ENCODE measurements at regions not wholly inside any gene's neighbourhood (a gene's known extent, or its start where the extent isn't known, plus 50 kb on each side); places are given as distances from the start of the nearest gene placed in this dataset.

DNA sequence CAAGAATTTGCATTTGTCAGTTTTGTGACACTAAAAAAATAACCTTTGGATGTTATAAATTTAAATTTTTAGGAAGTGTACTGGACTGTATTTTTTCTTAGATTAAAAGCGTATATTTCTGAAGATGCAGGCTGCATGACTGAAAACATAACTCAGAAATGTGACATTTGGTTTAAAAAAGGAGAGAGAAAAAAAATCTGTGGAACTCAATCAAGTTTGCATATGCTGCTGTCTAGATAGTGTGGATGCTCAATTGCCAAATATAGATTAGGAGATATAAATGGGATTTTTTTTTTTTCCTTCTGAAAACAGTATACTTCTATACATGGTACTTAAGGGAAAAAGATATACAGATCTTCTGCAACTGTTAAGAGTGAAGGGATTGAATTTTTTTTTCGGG lies 402.3 kb downstream of the TAF11L14 start:
- ChIA-PET POLR2A (no interaction called here), CTCF (no interaction called here)
- Histone ChIP-seq H3K4me3 (ENCODE audit: low read depth in 2 of 2, low read length in 2 of 2) (no peak overlapping the region), H3K9me3 (ENCODE audit: control insufficient read depth, insufficient read depth, low read depth, low read length) (no peaks in the 10 kb centered on the region), H3K27ac (ENCODE audit: low read length) (no peak overlapping the region), H3K36me3 (ENCODE audit: control insufficient read depth, insufficient read depth, low read length) (no peaks in the 10 kb centered on the region), H3K27me3 (ENCODE audit: control insufficient read depth, insufficient read depth, low read length) (no peaks in the 10 kb centered on the region), H3K4me1 (ENCODE audit: control insufficient read depth, insufficient read depth, low read length) (no peaks in the 10 kb centered on the region)
- ATAC-seq (no peak), DNase-seq (ENCODE audit: low read depth, low spot score) (no peak)
- TF ChIP-seq, protein P1, sequence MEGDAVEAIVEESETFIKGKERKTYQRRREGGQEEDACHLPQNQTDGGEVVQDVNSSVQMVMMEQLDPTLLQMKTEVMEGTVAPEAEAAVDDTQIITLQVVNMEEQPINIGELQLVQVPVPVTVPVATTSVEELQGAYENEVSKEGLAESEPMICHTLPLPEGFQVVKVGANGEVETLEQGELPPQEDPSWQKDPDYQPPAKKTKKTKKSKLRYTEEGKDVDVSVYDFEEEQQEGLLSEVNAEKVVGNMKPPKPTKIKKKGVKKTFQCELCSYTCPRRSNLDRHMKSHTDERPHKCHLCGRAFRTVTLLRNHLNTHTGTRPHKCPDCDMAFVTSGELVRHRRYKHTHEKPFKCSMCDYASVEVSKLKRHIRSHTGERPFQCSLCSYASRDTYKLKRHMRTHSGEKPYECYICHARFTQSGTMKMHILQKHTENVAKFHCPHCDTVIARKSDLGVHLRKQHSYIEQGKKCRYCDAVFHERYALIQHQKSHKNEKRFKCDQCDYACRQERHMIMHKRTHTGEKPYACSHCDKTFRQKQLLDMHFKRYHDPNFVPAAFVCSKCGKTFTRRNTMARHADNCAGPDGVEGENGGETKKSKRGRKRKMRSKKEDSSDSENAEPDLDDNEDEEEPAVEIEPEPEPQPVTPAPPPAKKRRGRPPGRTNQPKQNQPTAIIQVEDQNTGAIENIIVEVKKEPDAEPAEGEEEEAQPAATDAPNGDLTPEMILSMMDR (IDR thresholded peaks at IDR 0.05), result no peak
- TF ChIP-seq, protein P2, sequence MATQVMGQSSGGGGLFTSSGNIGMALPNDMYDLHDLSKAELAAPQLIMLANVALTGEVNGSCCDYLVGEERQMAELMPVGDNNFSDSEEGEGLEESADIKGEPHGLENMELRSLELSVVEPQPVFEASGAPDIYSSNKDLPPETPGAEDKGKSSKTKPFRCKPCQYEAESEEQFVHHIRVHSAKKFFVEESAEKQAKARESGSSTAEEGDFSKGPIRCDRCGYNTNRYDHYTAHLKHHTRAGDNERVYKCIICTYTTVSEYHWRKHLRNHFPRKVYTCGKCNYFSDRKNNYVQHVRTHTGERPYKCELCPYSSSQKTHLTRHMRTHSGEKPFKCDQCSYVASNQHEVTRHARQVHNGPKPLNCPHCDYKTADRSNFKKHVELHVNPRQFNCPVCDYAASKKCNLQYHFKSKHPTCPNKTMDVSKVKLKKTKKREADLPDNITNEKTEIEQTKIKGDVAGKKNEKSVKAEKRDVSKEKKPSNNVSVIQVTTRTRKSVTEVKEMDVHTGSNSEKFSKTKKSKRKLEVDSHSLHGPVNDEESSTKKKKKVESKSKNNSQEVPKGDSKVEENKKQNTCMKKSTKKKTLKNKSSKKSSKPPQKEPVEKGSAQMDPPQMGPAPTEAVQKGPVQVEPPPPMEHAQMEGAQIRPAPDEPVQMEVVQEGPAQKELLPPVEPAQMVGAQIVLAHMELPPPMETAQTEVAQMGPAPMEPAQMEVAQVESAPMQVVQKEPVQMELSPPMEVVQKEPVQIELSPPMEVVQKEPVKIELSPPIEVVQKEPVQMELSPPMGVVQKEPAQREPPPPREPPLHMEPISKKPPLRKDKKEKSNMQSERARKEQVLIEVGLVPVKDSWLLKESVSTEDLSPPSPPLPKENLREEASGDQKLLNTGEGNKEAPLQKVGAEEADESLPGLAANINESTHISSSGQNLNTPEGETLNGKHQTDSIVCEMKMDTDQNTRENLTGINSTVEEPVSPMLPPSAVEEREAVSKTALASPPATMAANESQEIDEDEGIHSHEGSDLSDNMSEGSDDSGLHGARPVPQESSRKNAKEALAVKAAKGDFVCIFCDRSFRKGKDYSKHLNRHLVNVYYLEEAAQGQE (IDR thresholded peaks at IDR 0.05; ENCODE audit: insufficient read depth in 1 of 2, low read depth in 2 of 2, low read length in 1 of 2), result no peak
- TF ChIP-seq POLR2AphosphoS5 (IDR thresholded peaks at IDR 0.05; ENCODE audit: low read depth, low read length) (no peak), SIN3A (IDR thresholded peaks at IDR 0.05; ENCODE audit: borderline replicate concordance, insufficient read depth, low read depth, low read length) (no peak), TCF7L2 (IDR thresholded peaks at IDR 0.05; ENCODE audit: low read depth, low read length) (no peak)
- intact Hi-C loops (cut with micrococcal nuclease; ENCODE audit: unreplicated experiment) (no loop called here), in situ Hi-C loops (cut with HindIII; ENCODE audit: low pct_unique_long_range_greater_than_20kb, low sequenced_read_pairs) (no loop called here)
- BruUV-seq (replicated peaks), result no TSS peak

DNA sequence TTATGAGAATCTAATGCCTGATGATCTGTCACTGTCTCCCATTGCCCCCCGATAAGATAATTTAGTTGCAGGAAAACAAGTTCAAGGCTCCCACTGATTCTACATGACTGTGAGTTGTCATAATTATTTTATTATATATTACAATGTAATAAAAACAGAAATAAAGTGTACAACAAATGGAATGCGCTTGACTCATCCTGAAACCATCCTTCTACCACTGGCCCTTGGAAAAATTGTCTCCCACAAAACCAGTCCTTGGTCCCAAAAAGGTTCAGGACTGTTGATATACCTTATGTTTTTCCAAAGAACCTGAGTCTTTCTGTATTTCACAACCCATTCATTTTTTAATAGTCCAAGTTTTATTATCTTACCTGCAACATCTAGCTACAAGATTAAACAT lies 403.5 kb downstream of the TAF11L14 start:
- intact Hi-C loops (cut with micrococcal nuclease; ENCODE audit: unreplicated experiment) (no loop called here), in situ Hi-C loops (cut with HindIII; ENCODE audit: low pct_unique_long_range_greater_than_20kb, low sequenced_read_pairs) (no loop called here)
- no peak overlapping the region for H3K27ac ChIP-seq (ENCODE audit: low read length)
- POLR2A ChIA-PET, result no interaction called here
- no peaks in the 10 kb centered on the region for H3K36me3 ChIP-seq (ENCODE audit: control insufficient read depth, insufficient read depth, low read length)
- no peak for TF ChIP-seq POLR2AphosphoS5 (IDR thresholded peaks at IDR 0.05; ENCODE audit: low read depth, low read length)
- TF ChIP-seq, protein P2 (IDR thresholded peaks at IDR 0.05; ENCODE audit: insufficient read depth in 1 of 2, low read depth in 2 of 2, low read length in 1 of 2), result no peak
- TF ChIP-seq TCF7L2 (IDR thresholded peaks at IDR 0.05; ENCODE audit: low read depth, low read length), result no peak
- TF ChIP-seq, protein P1 (IDR thresholded peaks at IDR 0.05), result no peak
- no peak for TF ChIP-seq SIN3A (IDR thresholded peaks at IDR 0.05; ENCODE audit: borderline replicate concordance, insufficient read depth, low read depth, low read length)
- ATAC-seq (no peak), DNase-seq (ENCODE audit: low read depth, low spot score) (no peak)
- no TSS peak for BruUV-seq (replicated peaks)
- no peaks in the 10 kb centered on the region for H3K4me1 ChIP-seq (ENCODE audit: control insufficient read depth, insufficient read depth, low read length)
- CTCF ChIA-PET, result interaction anchor here (0.6 kb wide), 2 partner anchors 75 to 310 kb away, joined by 3 to 4 read pairs; no protein-coding TSS in a partner anchor
- no peaks in the 10 kb centered on the region for H3K27me3 ChIP-seq (ENCODE audit: control insufficient read depth, insufficient read depth, low read length)
- H3K4me3 ChIP-seq (ENCODE audit: low read depth in 2 of 2, low read length in 2 of 2), result no peak overlapping the region
- H3K9me3 ChIP-seq (ENCODE audit: control insufficient read depth, insufficient read depth, low read depth, low read length), result no peaks in the 10 kb centered on the region
